H1 (cell line): ENCODE measurements at regions not wholly inside any gene's neighbourhood (a gene's known extent, or its start where the extent isn't known, plus 50 kb on each side); places are given as distances from the start of the nearest gene placed in this dataset.

ENCODE experiments used
- ATF2 ChIP-seq: IDR thresholded peaks from 2 replicates; pipeline ENCODE4 v1.6.1; 2012; ENCODE audit warnings: low read length, inconsistent platforms
- CREB1 ChIP-seq: IDR thresholded peaks from 2 replicates; pipeline ENCODE4 v1.6.1; 2012; ENCODE audit warnings: inconsistent platforms
- CTBP2 ChIP-seq: IDR thresholded peaks from 2 replicates; pipeline ENCODE4 v1.7.0; 2011; ENCODE audit warnings: borderline replicate concordance, mild to moderate bottlenecking, moderate library complexity, mixed read lengths, low read length; ENCODE audit not compliant: insufficient read depth, insufficient read length
- MAX ChIP-seq: IDR thresholded peaks from 2 replicates; pipeline ENCODE4 v1.6.1; 2012; ENCODE audit warnings: inconsistent platforms
- NANOG ChIP-seq: IDR thresholded peaks from 2 replicates; pipeline ENCODE4 v1.6.1; 2011; ENCODE audit warnings: low read length, low read depth, mild to moderate bottlenecking, inconsistent platforms; ENCODE audit not compliant: insufficient read depth, poor library complexity, severe bottlenecking
- TF ChIP-seq, protein P1 (sequence below): fragments of 300-600 bp; sonication (generic); IDR thresholded peaks from 2 replicates; pipeline ENCODE4 v1.7.1; 2012; ENCODE audit warnings: low read length, moderate library complexity, mild to moderate bottlenecking, inconsistent platforms; ENCODE audit not compliant: insufficient replicate concordance
- TF ChIP-seq, protein P2 (sequence below): IDR thresholded peaks from 2 replicates; pipeline ENCODE4 v1.6.1; 2011; ENCODE audit warnings: low read length, improper control_type of control experiment

DNA sequence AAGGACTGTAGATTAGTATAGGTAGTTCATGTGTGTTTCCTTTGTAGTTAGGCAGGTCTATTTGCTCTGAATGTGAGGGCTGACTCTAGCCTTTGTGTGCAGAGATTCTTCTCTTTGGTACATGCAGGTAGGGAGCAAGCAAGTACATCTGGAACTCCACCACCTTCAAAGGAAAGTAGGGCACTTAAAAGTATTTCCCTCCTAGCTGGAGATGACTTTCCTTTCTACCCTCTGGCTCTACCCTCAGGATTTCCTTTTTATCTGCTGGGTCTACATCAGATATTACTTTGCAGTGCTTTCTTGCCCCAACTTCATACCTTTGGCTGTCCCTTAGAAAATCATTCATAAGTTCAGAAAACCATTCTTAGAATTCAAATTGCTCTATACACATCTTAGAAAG, 91.7 kb upstream of the HIVEP3 start (continued):
- TF ChIP-seq, protein P1, sequence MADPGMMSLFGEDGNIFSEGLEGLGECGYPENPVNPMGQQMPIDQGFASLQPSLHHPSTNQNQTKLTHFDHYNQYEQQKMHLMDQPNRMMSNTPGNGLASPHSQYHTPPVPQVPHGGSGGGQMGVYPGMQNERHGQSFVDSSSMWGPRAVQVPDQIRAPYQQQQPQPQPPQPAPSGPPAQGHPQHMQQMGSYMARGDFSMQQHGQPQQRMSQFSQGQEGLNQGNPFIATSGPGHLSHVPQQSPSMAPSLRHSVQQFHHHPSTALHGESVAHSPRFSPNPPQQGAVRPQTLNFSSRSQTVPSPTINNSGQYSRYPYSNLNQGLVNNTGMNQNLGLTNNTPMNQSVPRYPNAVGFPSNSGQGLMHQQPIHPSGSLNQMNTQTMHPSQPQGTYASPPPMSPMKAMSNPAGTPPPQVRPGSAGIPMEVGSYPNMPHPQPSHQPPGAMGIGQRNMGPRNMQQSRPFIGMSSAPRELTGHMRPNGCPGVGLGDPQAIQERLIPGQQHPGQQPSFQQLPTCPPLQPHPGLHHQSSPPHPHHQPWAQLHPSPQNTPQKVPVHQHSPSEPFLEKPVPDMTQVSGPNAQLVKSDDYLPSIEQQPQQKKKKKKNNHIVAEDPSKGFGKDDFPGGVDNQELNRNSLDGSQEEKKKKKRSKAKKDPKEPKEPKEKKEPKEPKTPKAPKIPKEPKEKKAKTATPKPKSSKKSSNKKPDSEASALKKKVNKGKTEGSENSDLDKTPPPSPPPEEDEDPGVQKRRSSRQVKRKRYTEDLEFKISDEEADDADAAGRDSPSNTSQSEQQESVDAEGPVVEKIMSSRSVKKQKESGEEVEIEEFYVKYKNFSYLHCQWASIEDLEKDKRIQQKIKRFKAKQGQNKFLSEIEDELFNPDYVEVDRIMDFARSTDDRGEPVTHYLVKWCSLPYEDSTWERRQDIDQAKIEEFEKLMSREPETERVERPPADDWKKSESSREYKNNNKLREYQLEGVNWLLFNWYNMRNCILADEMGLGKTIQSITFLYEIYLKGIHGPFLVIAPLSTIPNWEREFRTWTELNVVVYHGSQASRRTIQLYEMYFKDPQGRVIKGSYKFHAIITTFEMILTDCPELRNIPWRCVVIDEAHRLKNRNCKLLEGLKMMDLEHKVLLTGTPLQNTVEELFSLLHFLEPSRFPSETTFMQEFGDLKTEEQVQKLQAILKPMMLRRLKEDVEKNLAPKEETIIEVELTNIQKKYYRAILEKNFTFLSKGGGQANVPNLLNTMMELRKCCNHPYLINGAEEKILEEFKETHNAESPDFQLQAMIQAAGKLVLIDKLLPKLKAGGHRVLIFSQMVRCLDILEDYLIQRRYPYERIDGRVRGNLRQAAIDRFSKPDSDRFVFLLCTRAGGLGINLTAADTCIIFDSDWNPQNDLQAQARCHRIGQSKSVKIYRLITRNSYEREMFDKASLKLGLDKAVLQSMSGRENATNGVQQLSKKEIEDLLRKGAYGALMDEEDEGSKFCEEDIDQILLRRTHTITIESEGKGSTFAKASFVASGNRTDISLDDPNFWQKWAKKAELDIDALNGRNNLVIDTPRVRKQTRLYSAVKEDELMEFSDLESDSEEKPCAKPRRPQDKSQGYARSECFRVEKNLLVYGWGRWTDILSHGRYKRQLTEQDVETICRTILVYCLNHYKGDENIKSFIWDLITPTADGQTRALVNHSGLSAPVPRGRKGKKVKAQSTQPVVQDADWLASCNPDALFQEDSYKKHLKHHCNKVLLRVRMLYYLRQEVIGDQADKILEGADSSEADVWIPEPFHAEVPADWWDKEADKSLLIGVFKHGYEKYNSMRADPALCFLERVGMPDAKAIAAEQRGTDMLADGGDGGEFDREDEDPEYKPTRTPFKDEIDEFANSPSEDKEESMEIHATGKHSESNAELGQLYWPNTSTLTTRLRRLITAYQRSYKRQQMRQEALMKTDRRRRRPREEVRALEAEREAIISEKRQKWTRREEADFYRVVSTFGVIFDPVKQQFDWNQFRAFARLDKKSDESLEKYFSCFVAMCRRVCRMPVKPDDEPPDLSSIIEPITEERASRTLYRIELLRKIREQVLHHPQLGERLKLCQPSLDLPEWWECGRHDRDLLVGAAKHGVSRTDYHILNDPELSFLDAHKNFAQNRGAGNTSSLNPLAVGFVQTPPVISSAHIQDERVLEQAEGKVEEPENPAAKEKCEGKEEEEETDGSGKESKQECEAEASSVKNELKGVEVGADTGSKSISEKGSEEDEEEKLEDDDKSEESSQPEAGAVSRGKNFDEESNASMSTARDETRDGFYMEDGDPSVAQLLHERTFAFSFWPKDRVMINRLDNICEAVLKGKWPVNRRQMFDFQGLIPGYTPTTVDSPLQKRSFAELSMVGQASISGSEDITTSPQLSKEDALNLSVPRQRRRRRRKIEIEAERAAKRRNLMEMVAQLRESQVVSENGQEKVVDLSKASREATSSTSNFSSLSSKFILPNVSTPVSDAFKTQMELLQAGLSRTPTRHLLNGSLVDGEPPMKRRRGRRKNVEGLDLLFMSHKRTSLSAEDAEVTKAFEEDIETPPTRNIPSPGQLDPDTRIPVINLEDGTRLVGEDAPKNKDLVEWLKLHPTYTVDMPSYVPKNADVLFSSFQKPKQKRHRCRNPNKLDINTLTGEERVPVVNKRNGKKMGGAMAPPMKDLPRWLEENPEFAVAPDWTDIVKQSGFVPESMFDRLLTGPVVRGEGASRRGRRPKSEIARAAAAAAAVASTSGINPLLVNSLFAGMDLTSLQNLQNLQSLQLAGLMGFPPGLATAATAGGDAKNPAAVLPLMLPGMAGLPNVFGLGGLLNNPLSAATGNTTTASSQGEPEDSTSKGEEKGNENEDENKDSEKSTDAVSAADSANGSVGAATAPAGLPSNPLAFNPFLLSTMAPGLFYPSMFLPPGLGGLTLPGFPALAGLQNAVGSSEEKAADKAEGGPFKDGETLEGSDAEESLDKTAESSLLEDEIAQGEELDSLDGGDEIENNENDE, result no peak
- TF ChIP-seq CREB1 (no peak), ATF2 (no peak), MAX (no peak), NANOG (no peak), CTBP2 (no peak)
- TF ChIP-seq, protein P2, sequence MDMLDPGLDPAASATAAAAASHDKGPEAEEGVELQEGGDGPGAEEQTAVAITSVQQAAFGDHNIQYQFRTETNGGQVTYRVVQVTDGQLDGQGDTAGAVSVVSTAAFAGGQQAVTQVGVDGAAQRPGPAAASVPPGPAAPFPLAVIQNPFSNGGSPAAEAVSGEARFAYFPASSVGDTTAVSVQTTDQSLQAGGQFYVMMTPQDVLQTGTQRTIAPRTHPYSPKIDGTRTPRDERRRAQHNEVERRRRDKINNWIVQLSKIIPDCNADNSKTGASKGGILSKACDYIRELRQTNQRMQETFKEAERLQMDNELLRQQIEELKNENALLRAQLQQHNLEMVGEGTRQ, result no peak
